Omental fat pad (tissue), 3 donors: ENCODE measurements at regions not wholly inside any gene's neighbourhood (a gene's known extent, or its start where the extent isn't known, plus 50 kb on each side); places are given as distances from the start of the nearest gene placed in this dataset.

Source experiments
- ATAC-seq: fragments of 150-250 bp; one replicate; pipeline ENCODE4 v1.9.1; 2016; ENCODE audit warnings: mild to moderate bottlenecking, moderate library complexity; ENCODE audit not compliant: low FRiP score
- DNase-seq: peaks from one replicate; pipeline ENCODE4 v3.0.0-alpha.2; 2019; ENCODE audit warnings: low spot score
- TF ChIP-seq, protein P1 (sequence below), 3 donors: fragments of 450-650 bp; IDR thresholded peaks; one replicate each; pipeline ENCODE4 v1.5.1; 2016 to 2017; ENCODE audit warnings: antibody characterized with exemption in 3 of 3, mild to moderate bottlenecking in 3 of 3, moderate library complexity in 2 of 3

DNA sequence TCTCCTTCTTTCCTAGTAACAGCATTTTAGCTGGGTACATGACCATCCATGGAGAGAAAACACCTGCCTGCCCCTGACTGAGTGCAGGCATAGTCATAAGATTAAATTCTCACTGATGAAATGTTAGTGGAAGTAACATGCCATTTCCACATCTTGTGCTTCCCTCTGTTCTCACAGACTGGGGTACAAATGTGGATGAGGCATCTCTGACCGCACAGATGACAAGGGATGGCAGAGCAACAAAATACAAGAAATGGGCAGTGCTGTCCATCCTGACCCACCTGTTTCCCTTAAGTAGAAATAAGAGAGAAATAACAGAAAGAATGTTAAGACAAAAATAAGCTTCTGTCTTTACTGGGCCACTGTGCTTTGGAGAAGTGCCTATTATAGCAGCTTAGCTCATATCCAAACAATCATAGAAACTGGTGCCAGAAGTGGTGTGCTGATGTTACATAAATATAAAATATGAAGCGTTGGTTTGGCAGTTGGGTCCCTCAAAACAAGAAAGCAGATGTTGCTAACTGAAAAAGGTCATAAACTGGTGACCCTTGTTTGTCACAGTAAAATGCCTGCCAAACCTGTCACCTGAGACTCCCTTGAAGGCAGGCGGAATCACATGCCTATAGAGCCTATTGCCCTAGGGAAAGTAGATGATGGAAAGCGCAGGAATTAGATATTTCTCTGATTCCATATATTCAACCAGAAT is 72.4 kb upstream of the CCDC150 start:
- TF ChIP-seq, protein P1, sequence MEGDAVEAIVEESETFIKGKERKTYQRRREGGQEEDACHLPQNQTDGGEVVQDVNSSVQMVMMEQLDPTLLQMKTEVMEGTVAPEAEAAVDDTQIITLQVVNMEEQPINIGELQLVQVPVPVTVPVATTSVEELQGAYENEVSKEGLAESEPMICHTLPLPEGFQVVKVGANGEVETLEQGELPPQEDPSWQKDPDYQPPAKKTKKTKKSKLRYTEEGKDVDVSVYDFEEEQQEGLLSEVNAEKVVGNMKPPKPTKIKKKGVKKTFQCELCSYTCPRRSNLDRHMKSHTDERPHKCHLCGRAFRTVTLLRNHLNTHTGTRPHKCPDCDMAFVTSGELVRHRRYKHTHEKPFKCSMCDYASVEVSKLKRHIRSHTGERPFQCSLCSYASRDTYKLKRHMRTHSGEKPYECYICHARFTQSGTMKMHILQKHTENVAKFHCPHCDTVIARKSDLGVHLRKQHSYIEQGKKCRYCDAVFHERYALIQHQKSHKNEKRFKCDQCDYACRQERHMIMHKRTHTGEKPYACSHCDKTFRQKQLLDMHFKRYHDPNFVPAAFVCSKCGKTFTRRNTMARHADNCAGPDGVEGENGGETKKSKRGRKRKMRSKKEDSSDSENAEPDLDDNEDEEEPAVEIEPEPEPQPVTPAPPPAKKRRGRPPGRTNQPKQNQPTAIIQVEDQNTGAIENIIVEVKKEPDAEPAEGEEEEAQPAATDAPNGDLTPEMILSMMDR (IDR thresholded peaks at IDR 0.05): no peak
- DNase-seq (no peak), ATAC-seq (no peak)

DNA sequence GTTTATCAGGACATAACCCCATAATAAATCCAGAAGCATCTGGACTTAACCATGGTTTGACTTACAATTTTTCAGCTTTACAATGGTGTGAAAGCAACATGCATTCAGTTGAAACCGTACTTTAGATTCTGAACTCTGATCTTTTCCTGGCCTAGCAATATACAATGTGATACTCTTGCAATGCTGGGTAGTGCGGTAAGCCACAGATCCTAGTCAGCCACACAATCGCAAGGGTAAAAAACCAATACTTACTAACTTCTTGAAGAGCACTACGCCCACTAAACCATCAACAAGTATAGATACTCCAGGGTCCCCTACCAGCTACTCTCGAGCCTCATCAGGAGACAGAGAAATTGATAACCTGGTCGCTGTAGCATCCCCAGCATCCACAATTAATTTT is 71.0 kb upstream of the CCDC150 start:
- ATAC-seq (no peak), DNase-seq (no peak)
- TF ChIP-seq, protein P1 (IDR thresholded peaks at IDR 0.05): no peak

DNA sequence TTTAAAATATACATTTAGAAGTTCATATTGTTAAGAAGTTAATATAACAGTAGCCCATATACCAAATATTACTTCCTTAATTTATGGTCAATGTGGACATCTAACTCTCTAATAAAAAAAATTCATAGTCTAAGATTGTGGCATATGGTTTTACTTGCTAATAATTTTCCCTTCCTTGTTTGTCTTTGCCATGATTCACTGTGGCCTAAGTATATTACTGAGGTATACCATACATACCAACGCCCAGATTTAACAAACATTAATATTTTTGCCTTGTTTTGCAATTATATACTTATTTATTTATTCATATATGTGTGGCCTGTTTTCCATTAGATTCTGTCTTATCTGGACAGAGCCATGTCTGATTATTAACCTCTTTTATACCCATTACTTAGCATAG is 54.6 kb upstream of the CCDC150 start:
- TF ChIP-seq, protein P1 (IDR thresholded peaks at IDR 0.05): no peak
- DNase-seq: no peak
- ATAC-seq: no peak

DNA sequence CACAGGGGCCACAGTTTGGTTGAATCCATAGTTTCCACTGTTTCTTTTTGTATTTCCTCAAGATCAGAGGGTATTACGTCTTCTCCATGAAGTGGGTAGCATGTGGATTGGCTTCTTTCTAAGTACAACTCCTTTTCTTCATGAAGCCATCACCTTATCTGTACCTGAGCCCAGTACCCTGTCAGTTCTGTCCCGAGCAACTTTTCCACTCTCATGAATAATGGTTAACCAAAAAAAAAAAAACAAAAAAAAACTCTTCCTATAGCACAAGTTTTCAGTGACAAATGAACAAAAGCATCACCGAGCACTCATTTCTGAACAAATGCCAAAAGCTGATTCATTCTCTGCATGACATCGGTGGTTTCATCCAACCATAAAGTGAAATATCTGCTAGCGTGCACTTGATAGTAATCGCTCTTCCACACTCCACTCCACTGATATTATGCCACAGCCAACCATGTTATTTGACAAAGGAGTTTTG is 53.0 kb upstream of the CCDC150 start:
- TF ChIP-seq, protein P1 (IDR thresholded peaks at IDR 0.05): no peak
- no peak for ATAC-seq

DNA sequence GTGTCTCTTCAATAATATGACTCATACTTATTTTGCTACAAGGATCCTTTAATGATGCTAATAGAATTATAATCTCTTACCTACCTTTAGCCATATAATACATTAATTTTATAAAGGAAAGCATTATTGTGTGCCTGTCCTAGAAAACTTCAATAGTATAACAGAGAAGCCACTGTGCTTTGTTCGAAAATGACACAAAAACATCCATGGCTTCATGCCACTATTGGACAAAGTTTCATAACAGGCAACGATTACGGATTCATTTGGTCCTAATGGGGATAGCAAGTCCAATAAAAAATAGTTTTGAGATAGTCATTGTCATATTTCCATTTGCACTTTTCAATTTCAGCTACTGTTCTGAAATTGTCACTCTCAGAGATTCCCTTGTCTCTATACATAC is 52.5 kb upstream of the CCDC150 start:
- TF ChIP-seq, protein P1 (IDR thresholded peaks at IDR 0.05): no peak
- DNase-seq: no peak
- ATAC-seq: no peak

More for the DNA sequence above, 53.0 kb upstream of the CCDC150 start:
- no peak for DNase-seq

DNA sequence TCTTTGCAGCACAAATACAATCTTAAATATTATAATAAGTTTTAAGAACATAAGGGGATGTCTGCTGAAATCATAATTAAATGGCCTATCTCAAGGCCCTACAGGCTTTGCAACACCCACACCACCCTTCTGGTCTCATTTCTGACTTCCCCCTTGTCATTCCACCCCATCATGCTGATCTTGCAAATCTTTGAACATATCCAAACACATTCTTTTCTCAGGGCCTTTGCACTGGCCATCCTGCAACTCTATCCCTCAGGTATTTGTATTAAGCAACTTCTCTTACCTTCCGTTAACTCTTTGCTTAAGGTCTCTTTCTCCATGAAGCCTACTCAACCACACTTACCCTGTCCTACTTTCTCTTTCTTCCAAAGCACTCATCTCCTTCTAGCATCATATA is 51.8 kb upstream of the CCDC150 start:
- no peak for ATAC-seq
- DNase-seq: no peak
- TF ChIP-seq, protein P1 (IDR thresholded peaks at IDR 0.05): no peak

DNA sequence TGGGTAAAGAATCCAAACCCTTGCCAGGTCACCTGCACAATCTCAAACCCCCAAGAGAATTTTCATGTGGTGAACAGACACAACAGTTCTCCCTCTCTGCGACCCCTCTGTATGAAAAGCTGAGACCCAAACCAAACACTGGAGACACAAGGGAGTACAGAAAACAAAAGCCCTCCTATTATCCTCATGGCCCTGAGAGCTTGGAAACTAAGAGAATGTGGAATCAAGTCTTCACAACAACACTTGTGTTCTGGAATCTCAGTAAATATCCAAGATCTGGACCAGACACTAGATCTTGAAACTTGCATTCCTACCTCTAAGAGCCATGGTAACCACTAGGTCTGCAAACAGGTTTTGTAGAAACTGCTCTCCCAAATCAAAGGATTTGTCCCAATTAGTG is 50.1 kb upstream of the CCDC150 start:
- ATAC-seq: no peak
- DNase-seq: no peak
- TF ChIP-seq, protein P1 (IDR thresholded peaks at IDR 0.05): no peak
